Iris pigment epithelial cell (primary cell): ENCODE measurements at regions not wholly inside any gene's neighbourhood (a gene's known extent, or its start where the extent isn't known, plus 50 kb on each side); places are given as distances from the start of the nearest gene placed in this dataset.
"Not testable (repeated sequence)": the region's sequence is repeated elsewhere in the genome, so short reads cannot be mapped to it uniquely, and the experiment has no call there.

Source experiments
- DNase-seq: peaks from one replicate; pipeline ENCODE4 v3.0.0-alpha.2; 2011; ENCODE audit warnings: low read depth

- DNase-seq, result no peak
These were observed 349.4 kb upstream of the PAPPA start for GRCh38 chr9:115804206-115804605.

GRCh38 chr9:115808108-115808507 lies 345.5 kb upstream of the PAPPA start:
- peak; percentile 23 for DNase-seq

GRCh38 chr9:115808695-115809094 lies 344.9 kb upstream of the PAPPA start:
- DNase-seq, result peak; percentile 71

- no peak for DNase-seq
These were observed 343.4 kb upstream of the PAPPA start for GRCh38 chr9:115810166-115810565.

- no peak for DNase-seq
These were observed 339.5 kb upstream of the PAPPA start for GRCh38 chr9:115814081-115814480.

GRCh38 chr9:115815786-115816185 lies 337.8 kb upstream of the PAPPA start:
- DNase-seq, result no peak

- DNase-seq, result not testable (repeated sequence)
These were observed 334.9 kb upstream of the PAPPA start for GRCh38 chr9:115818651-115819050.

GRCh38 chr9:115832031-115832430 lies 321.6 kb upstream of the PAPPA start:
- DNase-seq, result no peak

GRCh38 chr9:115837618-115838017 lies 316.0 kb upstream of the PAPPA start:
- DNase-seq, result no peak

GRCh38 chr9:115838417-115838816 lies 315.2 kb upstream of the PAPPA start:
- no peak for DNase-seq

- not testable (repeated sequence) for DNase-seq
These were observed 309.2 kb upstream of the PAPPA start for GRCh38 chr9:115844433-115844832.

- DNase-seq, result peak; percentile 97
These were observed 307.8 kb upstream of the PAPPA start for GRCh38 chr9:115845648-115846312.

- DNase-seq, result peak; percentile 82
These were observed 306.4 kb upstream of the PAPPA start for GRCh38 chr9:115847216-115847615.

GRCh38 chr9:115849679-115850412 lies 303.7 kb upstream of the PAPPA start:
- DNase-seq, result peak; percentile 12

GRCh38 chr9:115850548-115851304 lies 302.9 kb upstream of the PAPPA start:
- peak; percentile 89 for DNase-seq

- DNase-seq, result peak; percentile 15
These were observed 298.0 kb upstream of the PAPPA start for GRCh38 chr9:115855458-115856133.

GRCh38 chr9:115858421-115858820 lies 295.2 kb upstream of the PAPPA start:
- not testable (repeated sequence) for DNase-seq

- no peak for DNase-seq
These were observed 291.6 kb upstream of the PAPPA start for GRCh38 chr9:115862021-115862420.

GRCh38 chr9:115864581-115864980 lies 289.0 kb upstream of the PAPPA start:
- DNase-seq, result no peak

GRCh38 chr9:115867326-115867725 lies 286.3 kb upstream of the PAPPA start:
- DNase-seq, result no peak

- DNase-seq, result no peak
These were observed 275.6 kb upstream of the PAPPA start for GRCh38 chr9:115877852-115878438.

- no peak for DNase-seq
These were observed 274.1 kb upstream of the PAPPA start for GRCh38 chr9:115879451-115879850.
